ENCODE measurements at regions not wholly inside any gene's neighbourhood (a gene's known extent, or its start where the extent isn't known, plus 50 kb on each side); places are given as distances from the start of the nearest gene placed in this dataset.

DNA sequence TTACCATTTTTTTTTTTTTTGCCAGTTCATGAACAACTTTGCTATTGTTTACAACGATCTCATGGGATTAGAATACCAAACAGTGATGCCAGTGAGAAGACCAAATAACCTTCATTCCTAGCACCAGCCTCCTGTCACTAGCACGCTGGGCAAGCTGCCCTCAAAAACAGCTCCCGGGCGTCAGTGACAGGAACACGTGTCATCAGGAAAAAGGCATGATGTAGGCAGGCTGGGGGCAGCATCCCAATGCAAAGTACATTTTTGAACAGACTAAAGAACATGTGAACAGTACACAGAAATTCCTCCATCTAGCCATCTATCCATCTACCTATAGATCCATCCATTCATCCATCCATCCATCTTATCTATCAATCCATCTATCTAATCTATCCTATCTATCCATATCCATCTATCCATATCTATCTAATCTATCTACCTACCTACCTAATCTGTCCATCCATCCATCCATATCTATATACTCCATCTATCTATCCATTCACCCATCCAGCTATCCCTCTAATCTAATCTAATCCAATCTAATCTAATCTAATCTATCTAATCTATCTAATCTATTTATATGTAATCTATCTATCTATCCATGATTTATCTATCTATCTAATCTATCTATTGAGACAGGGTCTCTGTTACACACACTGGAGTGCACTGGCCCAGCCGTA is 378.5 kb downstream of the SHANK2 start:
- Histone ChIP-seq H3K36me3 (ENCODE audit: insufficient read depth, low read length) (no peaks in the 10 kb centered on the region), H3K27me3 (ENCODE audit: insufficient read depth, low read length) (no peaks in the 10 kb centered on the region), H3K9ac (ENCODE audit: low read depth, low read length) (no peak overlapping the region), H3K4me1 (ENCODE audit: insufficient read depth, low read length) (peaks cover 20% of the 10 kb centered on the region), H3K4me3 (ENCODE audit: low read length) (no peak overlapping the region), H3K9me3 (ENCODE audit: insufficient read depth, low read depth, low read length) (no peaks in the 10 kb centered on the region), H3K27ac (ENCODE audit: low read depth, low read length) (no peak overlapping the region)
- 86% methylated on average over 6 of the region's 6 CpGs for WGBS

- Histone ChIP-seq H3K36me3 (ENCODE audit: insufficient read depth, low read length) (no peaks in the 10 kb centered on the region), H3K27ac (ENCODE audit: low read depth, low read length) (no peak overlapping the region), H3K27me3 (ENCODE audit: insufficient read depth, low read length) (no peaks in the 10 kb centered on the region), H3K4me3 (ENCODE audit: low read length) (no peak overlapping the region), H3K9ac (ENCODE audit: low read depth, low read length) (no peak overlapping the region), H3K9me3 (ENCODE audit: insufficient read depth, low read depth, low read length) (no peaks in the 10 kb centered on the region), H3K4me1 (ENCODE audit: insufficient read depth, low read length) (peaks cover 20% of the 10 kb centered on the region)
- WGBS: 87% methylated on average over 7 of the region's 7 CpGs
Observed at GRCh38 chr11:70876685-70877084, 375.7 kb downstream of the SHANK2 start.

GRCh38 chr11:70877151-70877550 is 375.2 kb downstream of the SHANK2 start:
- H3K27me3 ChIP-seq (ENCODE audit: insufficient read depth, low read length): no peaks in the 10 kb centered on the region
- no peaks in the 10 kb centered on the region for H3K9me3 ChIP-seq (ENCODE audit: insufficient read depth, low read depth, low read length)
- H3K27ac ChIP-seq (ENCODE audit: low read depth, low read length): no peak overlapping the region
- WGBS: 94% methylated on average over 12 of the region's 12 CpGs
- no peaks in the 10 kb centered on the region for H3K36me3 ChIP-seq (ENCODE audit: insufficient read depth, low read length)
- H3K4me1 ChIP-seq (ENCODE audit: insufficient read depth, low read length): peaks cover 16% of the 10 kb centered on the region
- no peak overlapping the region for H3K4me3 ChIP-seq (ENCODE audit: low read length)
- H3K9ac ChIP-seq (ENCODE audit: low read depth, low read length): no peak overlapping the region

GRCh38 chr11:70878366-70878765 is 374.0 kb downstream of the SHANK2 start:
- no peak overlapping the region for H3K27ac ChIP-seq (ENCODE audit: low read depth, low read length)
- no peaks in the 10 kb centered on the region for H3K9me3 ChIP-seq (ENCODE audit: insufficient read depth, low read depth, low read length)
- 86% methylated on average over 7 of the region's 7 CpGs for WGBS
- no peak overlapping the region for H3K4me3 ChIP-seq (ENCODE audit: low read length)
- H3K27me3 ChIP-seq (ENCODE audit: insufficient read depth, low read length): no peaks in the 10 kb centered on the region
- no peak overlapping the region for H3K9ac ChIP-seq (ENCODE audit: low read depth, low read length)
- no peaks in the 10 kb centered on the region for H3K36me3 ChIP-seq (ENCODE audit: insufficient read depth, low read length)
- peaks cover 7% of the 10 kb centered on the region for H3K4me1 ChIP-seq (ENCODE audit: insufficient read depth, low read length)

DNA sequence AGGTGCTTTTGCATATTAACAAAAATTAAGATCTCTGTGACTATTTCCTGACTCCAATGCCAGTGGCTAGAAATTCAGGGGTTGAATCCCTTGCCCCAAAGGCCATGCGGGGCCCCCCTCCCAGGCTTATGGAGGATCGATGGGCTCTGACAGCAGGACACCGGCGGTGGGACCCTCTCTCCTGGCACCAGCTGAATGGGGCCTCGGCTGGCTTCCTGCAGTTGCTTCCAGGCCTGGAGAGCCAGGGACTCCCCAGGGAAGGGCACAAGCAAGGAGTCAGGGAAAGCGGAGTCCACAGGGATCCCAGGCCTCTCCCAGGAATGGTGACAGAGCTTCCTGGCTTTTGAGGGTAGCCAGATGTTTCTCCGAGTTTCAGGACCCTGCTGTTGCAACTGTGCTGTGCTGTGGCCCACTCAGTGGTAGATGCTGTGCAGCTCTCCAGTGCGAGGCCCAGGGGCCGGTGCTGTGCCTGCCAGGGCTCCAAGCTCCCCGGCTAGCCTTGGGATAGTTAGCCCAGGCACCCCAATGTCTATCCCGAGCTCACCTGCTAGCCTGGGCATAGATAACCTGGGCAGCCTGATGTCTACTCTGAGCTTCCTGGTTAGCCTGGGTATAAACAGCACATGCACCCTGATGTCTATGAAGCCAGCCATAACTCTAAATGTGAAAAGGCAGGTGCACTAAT is 372.6 kb downstream of the SHANK2 start:
- WGBS: 94% methylated on average over 11 of the region's 11 CpGs
- no peaks in the 10 kb centered on the region for H3K36me3 ChIP-seq (ENCODE audit: insufficient read depth, low read length)
- H3K9me3 ChIP-seq (ENCODE audit: insufficient read depth, low read depth, low read length): no peaks in the 10 kb centered on the region

GRCh38 chr11:70880416-70880815 is 372.0 kb downstream of the SHANK2 start:
- H3K9ac ChIP-seq (ENCODE audit: low read depth, low read length): no peak overlapping the region
- no peak overlapping the region for H3K27ac ChIP-seq (ENCODE audit: low read depth, low read length)
- 95% methylated on average over 5 of the region's 5 CpGs for WGBS
- no peaks in the 10 kb centered on the region for H3K36me3 ChIP-seq (ENCODE audit: insufficient read depth, low read length)
- H3K4me1 ChIP-seq (ENCODE audit: insufficient read depth, low read length): no peaks in the 10 kb centered on the region
- no peak overlapping the region for H3K4me3 ChIP-seq (ENCODE audit: low read length)
- H3K27me3 ChIP-seq (ENCODE audit: insufficient read depth, low read length): no peaks in the 10 kb centered on the region
- H3K9me3 ChIP-seq (ENCODE audit: insufficient read depth, low read depth, low read length): no peaks in the 10 kb centered on the region

More for the DNA sequence above, 372.6 kb downstream of the SHANK2 start:
- no peak overlapping the region for H3K9ac ChIP-seq (ENCODE audit: low read depth, low read length)
- no peaks in the 10 kb centered on the region for H3K27me3 ChIP-seq (ENCODE audit: insufficient read depth, low read length)
- H3K4me3 ChIP-seq (ENCODE audit: low read length): no peak overlapping the region
- H3K27ac ChIP-seq (ENCODE audit: low read depth, low read length): no peak overlapping the region
- H3K4me1 ChIP-seq (ENCODE audit: insufficient read depth, low read length): no peaks in the 10 kb centered on the region

DNA sequence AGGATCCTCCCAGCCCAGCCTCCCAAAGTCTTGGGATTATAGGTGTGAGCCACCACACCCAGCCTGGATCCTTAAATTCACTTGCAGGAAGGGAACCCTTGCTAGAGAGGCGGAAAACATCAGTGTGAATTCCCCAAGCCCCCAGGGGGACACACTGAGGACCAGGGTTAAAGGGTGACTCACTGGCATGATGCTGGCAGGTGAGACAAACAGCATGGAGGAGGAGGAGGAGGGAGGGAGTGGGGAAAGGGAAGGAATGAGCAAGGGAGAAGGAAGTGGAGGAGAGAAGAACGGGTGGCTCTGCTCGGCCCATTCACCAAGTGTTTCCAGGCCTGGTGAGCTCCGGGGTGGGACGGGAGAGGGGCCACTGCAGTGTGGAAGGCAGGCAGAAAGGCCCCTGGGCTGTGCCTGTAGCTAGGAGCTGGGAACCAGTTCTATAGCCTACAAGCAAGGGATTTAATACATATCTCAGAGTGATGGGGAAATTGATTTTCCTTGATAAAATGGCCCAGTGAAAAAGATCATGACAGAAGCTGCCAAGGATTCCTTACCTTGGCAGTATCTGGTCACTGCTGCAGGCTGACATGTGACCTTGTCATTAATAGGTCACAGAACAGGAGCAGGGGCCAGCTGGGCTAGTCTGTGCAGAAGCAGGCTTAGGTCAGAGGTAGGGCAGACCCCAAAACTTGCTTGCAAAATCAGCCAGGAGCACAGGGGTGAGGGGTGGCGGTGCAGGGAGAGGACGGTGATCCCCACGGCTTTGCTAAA is 370.2 kb downstream of the SHANK2 start:
- Histone ChIP-seq H3K4me3 (ENCODE audit: low read length) (no peak overlapping the region), H3K9ac (ENCODE audit: low read depth, low read length) (no peak overlapping the region), H3K4me1 (ENCODE audit: insufficient read depth, low read length) (peaks cover 14% of the 10 kb centered on the region; the same call in 1 of the 2 replicates), H3K9me3 (ENCODE audit: insufficient read depth, low read depth, low read length) (no peaks in the 10 kb centered on the region), H3K27me3 (ENCODE audit: insufficient read depth, low read length) (no peaks in the 10 kb centered on the region), H3K36me3 (ENCODE audit: insufficient read depth, low read length) (no peaks in the 10 kb centered on the region), H3K27ac (ENCODE audit: low read depth, low read length) (no peak overlapping the region)
- WGBS: 83% methylated on average over 8 of the region's 8 CpGs

DNA sequence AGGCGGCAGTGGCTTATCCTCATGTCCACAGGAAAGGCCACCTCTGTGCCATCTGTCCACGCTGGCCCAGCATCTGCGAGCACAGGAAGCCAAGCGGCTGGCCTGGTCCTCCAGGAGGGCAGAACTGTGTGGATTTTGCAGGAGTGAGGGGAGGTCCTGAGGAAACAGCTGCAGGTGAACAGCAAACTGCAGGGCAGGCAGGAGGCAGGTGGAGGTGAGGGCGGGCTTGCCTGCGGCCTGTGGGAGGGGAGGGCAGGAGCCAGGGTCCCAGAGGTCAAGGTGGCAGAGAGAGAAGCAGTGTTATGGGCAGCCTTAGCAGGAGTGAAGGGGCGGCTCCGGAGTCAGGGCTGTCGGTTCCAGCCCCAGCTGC is 369.7 kb downstream of the SHANK2 start:
- Histone ChIP-seq H3K9me3 (ENCODE audit: insufficient read depth, low read depth, low read length) (no peaks in the 10 kb centered on the region), H3K9ac (ENCODE audit: low read depth, low read length) (no peak overlapping the region), H3K27me3 (ENCODE audit: insufficient read depth, low read length) (no peaks in the 10 kb centered on the region), H3K36me3 (ENCODE audit: insufficient read depth, low read length) (no peaks in the 10 kb centered on the region), H3K4me3 (ENCODE audit: low read length) (no peak overlapping the region), H3K27ac (ENCODE audit: low read depth, low read length) (no peak overlapping the region), H3K4me1 (ENCODE audit: insufficient read depth, low read length) (peaks cover 19% of the 10 kb centered on the region; the same call in 1 of the 2 replicates)
- 90% methylated on average over 9 of the region's 9 CpGs for WGBS

GRCh38 chr11:70883323-70883940 is 368.9 kb downstream of the SHANK2 start:
- peaks cover 23% of the 10 kb centered on the region; the same call in 1 of the 2 replicates for H3K4me1 ChIP-seq (ENCODE audit: insufficient read depth, low read length)
- 92% methylated on average over 11 of the region's 11 CpGs for WGBS
- H3K4me3 ChIP-seq (ENCODE audit: low read length): no peak overlapping the region
- H3K27me3 ChIP-seq (ENCODE audit: insufficient read depth, low read length): no peaks in the 10 kb centered on the region
- no peaks in the 10 kb centered on the region for H3K9me3 ChIP-seq (ENCODE audit: insufficient read depth, low read depth, low read length)
- H3K36me3 ChIP-seq (ENCODE audit: insufficient read depth, low read length): no peaks in the 10 kb centered on the region
- H3K9ac ChIP-seq (ENCODE audit: low read depth, low read length): no peak overlapping the region
- H3K27ac ChIP-seq (ENCODE audit: low read depth, low read length): no peak overlapping the region

- 92% methylated on average over 12 of the region's 12 CpGs for WGBS
- H3K27ac ChIP-seq (ENCODE audit: low read depth, low read length): no peak overlapping the region
- peaks cover 23% of the 10 kb centered on the region; the same call in 1 of the 2 replicates for H3K4me1 ChIP-seq (ENCODE audit: insufficient read depth, low read length)
- no peaks in the 10 kb centered on the region for H3K36me3 ChIP-seq (ENCODE audit: insufficient read depth, low read length)
- H3K9ac ChIP-seq (ENCODE audit: low read depth, low read length): no peak overlapping the region
- H3K9me3 ChIP-seq (ENCODE audit: insufficient read depth, low read depth, low read length): no peaks in the 10 kb centered on the region
- H3K27me3 ChIP-seq (ENCODE audit: insufficient read depth, low read length): no peaks in the 10 kb centered on the region
- no peak overlapping the region for H3K4me3 ChIP-seq (ENCODE audit: low read length)
Observed at GRCh38 chr11:70883973-70884623, 368.3 kb downstream of the SHANK2 start.
